ENCODE measurements at regions not wholly inside any gene's neighbourhood (a gene's known extent, or its start where the extent isn't known, plus 50 kb on each side); places are given as distances from the start of the nearest gene placed in this dataset.

GRCh38 chr13:63896321-63896720 is 2480.7 kb upstream of the PCDH20 start:
- no peaks in the 10 kb centered on the region for H3K9me3 ChIP-seq (ENCODE audit: control insufficient read depth, low read length)
- TF ChIP-seq CTCF (IDR thresholded peaks at IDR 0.05) = no peak
- H3K27me3 ChIP-seq (ENCODE audit: control insufficient read depth, insufficient read depth, low read length) = no peaks in the 10 kb centered on the region
- no peak overlapping the region for H3K9ac ChIP-seq
- H2AFZ ChIP-seq = no peak overlapping the region
- no peaks in the 10 kb centered on the region for H3K79me2 ChIP-seq
- no peak overlapping the region for H3K27ac ChIP-seq
- H3K4me3 ChIP-seq (ENCODE audit: low read depth, low read length) = no peak overlapping the region
- no peaks in the 10 kb centered on the region for H3K36me3 ChIP-seq (ENCODE audit: control insufficient read depth, insufficient read depth, low read length)
- no peak overlapping the region for H3K4me2 ChIP-seq (ENCODE audit: low read length)
- H3K4me1 ChIP-seq = no peaks in the 10 kb centered on the region

- no peaks in the 10 kb centered on the region for H3K27me3 ChIP-seq (ENCODE audit: control insufficient read depth, insufficient read depth, low read length)
- no peak overlapping the region for H3K9ac ChIP-seq
- H2AFZ ChIP-seq = no peak overlapping the region
- H3K4me1 ChIP-seq = no peaks in the 10 kb centered on the region
- no peaks in the 10 kb centered on the region for H3K79me2 ChIP-seq
- no peaks in the 10 kb centered on the region for H3K36me3 ChIP-seq (ENCODE audit: control insufficient read depth, insufficient read depth, low read length)
- no peak overlapping the region for H3K4me2 ChIP-seq (ENCODE audit: low read length)
- no peak overlapping the region for H3K27ac ChIP-seq
- no peak overlapping the region for H3K4me3 ChIP-seq (ENCODE audit: low read depth, low read length)
- no peaks in the 10 kb centered on the region for H3K9me3 ChIP-seq (ENCODE audit: control insufficient read depth, low read length)
- no peak for TF ChIP-seq CTCF (IDR thresholded peaks at IDR 0.05)
Observed at GRCh38 chr13:63882052-63882451, 2466.4 kb upstream of the PCDH20 start.

GRCh38 chr13:63880705-63881104 is 2465.1 kb upstream of the PCDH20 start:
- Histone ChIP-seq H3K79me2 (no peaks in the 10 kb centered on the region), H3K27ac (no peak overlapping the region), H3K27me3 (ENCODE audit: control insufficient read depth, insufficient read depth, low read length) (no peaks in the 10 kb centered on the region), H3K4me3 (ENCODE audit: low read depth, low read length) (no peak overlapping the region), H3K4me1 (no peaks in the 10 kb centered on the region), H3K36me3 (ENCODE audit: control insufficient read depth, insufficient read depth, low read length) (no peaks in the 10 kb centered on the region), H3K9me3 (ENCODE audit: control insufficient read depth, low read length) (no peaks in the 10 kb centered on the region), H3K9ac (no peak overlapping the region), H2AFZ (no peak overlapping the region), H3K4me2 (ENCODE audit: low read length) (no peak overlapping the region)
- no peak for TF ChIP-seq CTCF (IDR thresholded peaks at IDR 0.05)

- H3K4me1 ChIP-seq = no peaks in the 10 kb centered on the region
- no peak overlapping the region for H3K9ac ChIP-seq
- no peak overlapping the region for H3K27ac ChIP-seq
- H3K4me2 ChIP-seq (ENCODE audit: low read length) = no peak overlapping the region
- H3K9me3 ChIP-seq (ENCODE audit: control insufficient read depth, low read length) = no peaks in the 10 kb centered on the region
- H3K79me2 ChIP-seq = no peaks in the 10 kb centered on the region
- H3K36me3 ChIP-seq (ENCODE audit: control insufficient read depth, insufficient read depth, low read length) = no peaks in the 10 kb centered on the region
- no peak for TF ChIP-seq CTCF (IDR thresholded peaks at IDR 0.05)
- H3K27me3 ChIP-seq (ENCODE audit: control insufficient read depth, insufficient read depth, low read length) = no peaks in the 10 kb centered on the region
- H3K4me3 ChIP-seq (ENCODE audit: low read depth, low read length) = no peak overlapping the region
- no peak overlapping the region for H2AFZ ChIP-seq
Observed at GRCh38 chr13:63873936-63874335, 2458.3 kb upstream of the PCDH20 start.

- Histone ChIP-seq H3K9me3 (ENCODE audit: control insufficient read depth, low read length) (no peaks in the 10 kb centered on the region), H3K4me1 (no peaks in the 10 kb centered on the region), H3K27ac (no peak overlapping the region), H3K9ac (no peak overlapping the region), H3K36me3 (ENCODE audit: control insufficient read depth, insufficient read depth, low read length) (no peaks in the 10 kb centered on the region), H3K27me3 (ENCODE audit: control insufficient read depth, insufficient read depth, low read length) (no peaks in the 10 kb centered on the region), H3K79me2 (no peaks in the 10 kb centered on the region), H2AFZ (no peak overlapping the region), H3K4me2 (ENCODE audit: low read length) (no peak overlapping the region), H3K4me3 (ENCODE audit: low read depth, low read length) (no peak overlapping the region)
- TF ChIP-seq CTCF (IDR thresholded peaks at IDR 0.05) = no peak
Observed at GRCh38 chr13:63864171-63864902, 2448.7 kb upstream of the PCDH20 start.

Measured in parathyroid adenoma (tissue), 2 donors.